Astrocyte (in vitro differentiated cells and primary cell): ENCODE measurements at regions not wholly inside any gene's neighbourhood (a gene's known extent, or its start where the extent isn't known, plus 50 kb on each side); places are given as distances from the start of the nearest gene placed in this dataset.

ENCODE experiments used
- EZH2 ChIP-seq: IDR thresholded peaks from 2 replicates; pipeline ENCODE4 v1.6.1; 2012; ENCODE audit warnings: mild to moderate bottlenecking, low read length, inconsistent platforms; ENCODE audit not compliant: insufficient read depth
- TF ChIP-seq, protein P1 (sequence below): IDR thresholded peaks from 2 replicates; pipeline ENCODE4 v1.5.1; 2011; ENCODE audit warnings: low read depth, mild to moderate bottlenecking, inconsistent platforms, low read length, moderate library complexity; ENCODE audit not compliant: insufficient read depth

- TF ChIP-seq, protein P1, sequence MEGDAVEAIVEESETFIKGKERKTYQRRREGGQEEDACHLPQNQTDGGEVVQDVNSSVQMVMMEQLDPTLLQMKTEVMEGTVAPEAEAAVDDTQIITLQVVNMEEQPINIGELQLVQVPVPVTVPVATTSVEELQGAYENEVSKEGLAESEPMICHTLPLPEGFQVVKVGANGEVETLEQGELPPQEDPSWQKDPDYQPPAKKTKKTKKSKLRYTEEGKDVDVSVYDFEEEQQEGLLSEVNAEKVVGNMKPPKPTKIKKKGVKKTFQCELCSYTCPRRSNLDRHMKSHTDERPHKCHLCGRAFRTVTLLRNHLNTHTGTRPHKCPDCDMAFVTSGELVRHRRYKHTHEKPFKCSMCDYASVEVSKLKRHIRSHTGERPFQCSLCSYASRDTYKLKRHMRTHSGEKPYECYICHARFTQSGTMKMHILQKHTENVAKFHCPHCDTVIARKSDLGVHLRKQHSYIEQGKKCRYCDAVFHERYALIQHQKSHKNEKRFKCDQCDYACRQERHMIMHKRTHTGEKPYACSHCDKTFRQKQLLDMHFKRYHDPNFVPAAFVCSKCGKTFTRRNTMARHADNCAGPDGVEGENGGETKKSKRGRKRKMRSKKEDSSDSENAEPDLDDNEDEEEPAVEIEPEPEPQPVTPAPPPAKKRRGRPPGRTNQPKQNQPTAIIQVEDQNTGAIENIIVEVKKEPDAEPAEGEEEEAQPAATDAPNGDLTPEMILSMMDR: no peak
- TF ChIP-seq EZH2: no peak
Observed at GRCh38 chr10:71011141-71011540, 122.8 kb upstream of the PCBD1 start.
